Upper lobe of left lung (tissue), 4 donors: ENCODE measurements at regions not wholly inside any gene's neighbourhood (a gene's known extent, or its start where the extent isn't known, plus 50 kb on each side); places are given as distances from the start of the nearest gene placed in this dataset.
"Not testable (repeated sequence)": the region's sequence is repeated elsewhere in the genome, so short reads cannot be mapped to it uniquely, and the experiment has no call there.

Experiments used
- EP300 ChIP-seq, 4 donors: sonication (generic); formaldehyde crosslinking; IDR thresholded peaks; one replicate each; pipeline ENCODE4 v1.5.1; 2017; ENCODE audit warnings: antibody characterized with exemption in 4 of 4, control low read depth in 2 of 4
- POLR2A ChIP-seq, 4 donors: fragments of 450-650 bp; IDR thresholded peaks; one replicate each; pipeline ENCODE4 v1.5.1; 2016 to 2017; ENCODE audit warnings: antibody characterized with exemption in 4 of 4, mild to moderate bottlenecking in 2 of 4
- POLR2AphosphoS5 ChIP-seq, 2 donors: sonication (generic); formaldehyde crosslinking; IDR thresholded peaks; one replicate each; pipeline ENCODE4 v1.5.1; 2017; ENCODE audit warnings: antibody characterized with exemption in 2 of 2
- TF ChIP-seq, protein P1 (sequence below), 6 experiments: fragments of 450-650 bp in 4 of 6; fragments of 200-600 bp in 2 of 6; sonication (generic) in 2 of 6; IDR thresholded peaks; one replicate each; pipeline ENCODE4 v1.5.1; 2016 to 2019; ENCODE audit warnings: antibody characterized with exemption in 6 of 6

DNA sequence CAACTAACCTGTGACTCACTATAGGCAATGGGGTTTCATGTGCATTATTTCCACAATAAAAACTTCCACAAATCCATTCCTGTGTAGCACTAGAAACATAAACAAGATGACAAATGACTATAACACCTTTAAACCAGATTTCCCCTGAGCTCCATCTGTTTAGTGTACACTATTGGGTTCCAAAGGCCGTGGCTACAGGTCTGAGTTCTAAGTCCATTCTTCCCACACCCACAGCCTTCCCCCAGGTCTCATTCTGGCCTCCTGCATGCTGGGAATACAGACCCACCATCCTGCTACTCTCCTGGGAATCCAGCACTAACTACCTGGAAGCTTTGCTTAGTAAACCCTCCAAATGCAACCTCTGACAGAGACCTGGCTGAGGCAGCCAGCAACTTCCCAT, 460.2 kb downstream of the RPIA start:
- TF ChIP-seq, protein P1, sequence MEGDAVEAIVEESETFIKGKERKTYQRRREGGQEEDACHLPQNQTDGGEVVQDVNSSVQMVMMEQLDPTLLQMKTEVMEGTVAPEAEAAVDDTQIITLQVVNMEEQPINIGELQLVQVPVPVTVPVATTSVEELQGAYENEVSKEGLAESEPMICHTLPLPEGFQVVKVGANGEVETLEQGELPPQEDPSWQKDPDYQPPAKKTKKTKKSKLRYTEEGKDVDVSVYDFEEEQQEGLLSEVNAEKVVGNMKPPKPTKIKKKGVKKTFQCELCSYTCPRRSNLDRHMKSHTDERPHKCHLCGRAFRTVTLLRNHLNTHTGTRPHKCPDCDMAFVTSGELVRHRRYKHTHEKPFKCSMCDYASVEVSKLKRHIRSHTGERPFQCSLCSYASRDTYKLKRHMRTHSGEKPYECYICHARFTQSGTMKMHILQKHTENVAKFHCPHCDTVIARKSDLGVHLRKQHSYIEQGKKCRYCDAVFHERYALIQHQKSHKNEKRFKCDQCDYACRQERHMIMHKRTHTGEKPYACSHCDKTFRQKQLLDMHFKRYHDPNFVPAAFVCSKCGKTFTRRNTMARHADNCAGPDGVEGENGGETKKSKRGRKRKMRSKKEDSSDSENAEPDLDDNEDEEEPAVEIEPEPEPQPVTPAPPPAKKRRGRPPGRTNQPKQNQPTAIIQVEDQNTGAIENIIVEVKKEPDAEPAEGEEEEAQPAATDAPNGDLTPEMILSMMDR (IDR thresholded peaks at IDR 0.05): not testable (repeated sequence)
- not testable (repeated sequence) for TF ChIP-seq POLR2A, POLR2AphosphoS5, EP300 (IDR thresholded peaks at IDR 0.05)
